GM23248 (cell line): ENCODE measurements at regions not wholly inside any gene's neighbourhood (a gene's known extent, or its start where the extent isn't known, plus 50 kb on each side); places are given as distances from the start of the nearest gene placed in this dataset.

ENCODE experiments used
- EZH2 ChIP-seq: fragments of 200-600 bp; sonication (generic); IDR thresholded peaks from 2 replicates; pipeline ENCODE4 v1.6.1; 2018; ENCODE audit warnings: antibody characterized with exemption, mild to moderate bottlenecking; ENCODE audit not compliant: insufficient read depth, poor library complexity, severe bottlenecking
- EZH2phosphoT487 ChIP-seq: fragments of 200-600 bp; sonication (generic); IDR thresholded peaks from 2 replicates; pipeline ENCODE4 v1.6.1; 2018; ENCODE audit warnings: antibody characterized with exemption, moderate library complexity, mild to moderate bottlenecking, low read depth; ENCODE audit not compliant: insufficient read depth

DNA sequence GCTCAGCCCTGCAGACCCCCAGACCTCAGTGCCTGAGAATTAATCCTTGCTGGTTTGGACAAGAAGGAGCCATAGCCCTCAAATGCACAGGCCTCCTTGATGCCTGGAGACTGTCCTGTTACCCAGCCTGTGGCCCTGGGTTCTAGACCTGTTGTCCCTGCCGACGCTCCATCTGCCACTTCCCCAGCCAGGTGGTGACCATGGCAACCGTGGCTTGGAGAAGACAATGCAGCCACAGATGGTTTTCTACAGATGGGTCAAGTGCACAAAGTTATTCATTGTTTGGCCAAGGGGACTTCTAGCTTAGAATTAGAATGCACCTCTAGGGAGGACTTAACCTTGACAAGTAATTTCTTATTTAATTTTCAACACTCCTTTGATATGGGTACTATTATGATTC lies 297.1 kb downstream of the UACA start:
- TF ChIP-seq EZH2 (no peak), EZH2phosphoT487 (no peak)
